Pulmonary artery endothelial cell (primary cell): ENCODE measurements at regions not wholly inside any gene's neighbourhood (a gene's known extent, or its start where the extent isn't known, plus 50 kb on each side); places are given as distances from the start of the nearest gene placed in this dataset.

Source experiments
- DNase-seq: peaks from one replicate; pipeline ENCODE4 v3.0.0-alpha.2; 2011; ENCODE audit warnings: low read depth, low spot score

DNA sequence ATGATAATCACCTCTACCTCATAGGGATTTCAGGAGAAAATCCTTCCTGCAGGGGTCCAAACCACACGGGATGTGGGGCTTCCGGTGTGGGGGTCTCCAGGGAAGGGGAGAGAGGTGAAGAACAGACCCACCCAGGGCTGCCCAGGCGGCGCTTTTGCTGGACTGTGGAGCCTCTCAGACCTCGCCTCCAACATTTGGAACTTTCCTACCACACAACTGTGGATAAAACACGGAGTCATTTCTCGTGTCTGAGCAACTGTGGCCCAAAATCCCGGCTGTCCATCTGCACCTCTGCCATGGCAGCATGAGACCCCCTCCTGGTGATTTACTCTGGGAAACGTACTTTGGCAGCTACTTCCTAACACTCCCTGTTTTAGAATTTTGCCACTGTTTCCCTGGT, 307.8 kb upstream of the IRX4 start:
- no peak for DNase-seq

DNA sequence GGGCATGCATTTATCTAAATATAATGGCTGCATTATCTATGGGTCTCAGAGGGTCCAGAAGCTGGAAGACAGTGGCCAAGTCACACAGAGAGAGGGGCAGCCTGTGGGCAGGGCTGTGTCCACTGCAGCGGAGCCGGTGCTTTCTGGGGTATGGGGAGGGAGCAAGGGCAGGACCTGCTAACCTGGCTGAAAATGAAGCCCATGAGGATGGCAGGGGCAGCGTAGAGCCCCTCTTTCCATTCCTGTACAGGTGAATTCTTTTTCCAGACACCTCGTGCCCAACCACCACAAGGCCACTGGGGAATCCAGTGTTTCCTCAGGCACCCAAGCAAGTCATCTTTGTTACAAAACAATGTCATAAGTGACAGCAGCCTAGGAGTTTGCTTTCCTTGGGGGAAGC, 305.9 kb upstream of the IRX4 start:
- DNase-seq: no peak

DNA sequence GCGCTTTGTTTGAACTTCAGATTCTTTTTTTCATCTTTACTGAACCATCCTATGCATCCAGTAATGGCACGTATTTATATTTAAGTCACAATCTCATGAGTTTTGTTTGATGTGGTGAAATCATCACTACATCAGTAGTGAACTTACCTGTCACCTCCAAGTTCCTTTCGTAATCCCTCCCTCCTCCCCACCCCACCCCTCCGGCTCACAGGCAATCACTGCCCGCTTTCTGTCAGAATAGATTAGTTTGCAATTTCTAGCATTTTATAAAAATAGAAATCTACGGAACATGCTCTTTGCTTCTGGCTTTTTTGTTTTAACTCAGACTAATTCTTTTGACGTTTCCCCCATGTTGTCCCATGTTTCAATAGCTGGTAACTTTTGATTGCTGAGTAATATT, 305.4 kb upstream of the IRX4 start:
- no peak for DNase-seq

DNA sequence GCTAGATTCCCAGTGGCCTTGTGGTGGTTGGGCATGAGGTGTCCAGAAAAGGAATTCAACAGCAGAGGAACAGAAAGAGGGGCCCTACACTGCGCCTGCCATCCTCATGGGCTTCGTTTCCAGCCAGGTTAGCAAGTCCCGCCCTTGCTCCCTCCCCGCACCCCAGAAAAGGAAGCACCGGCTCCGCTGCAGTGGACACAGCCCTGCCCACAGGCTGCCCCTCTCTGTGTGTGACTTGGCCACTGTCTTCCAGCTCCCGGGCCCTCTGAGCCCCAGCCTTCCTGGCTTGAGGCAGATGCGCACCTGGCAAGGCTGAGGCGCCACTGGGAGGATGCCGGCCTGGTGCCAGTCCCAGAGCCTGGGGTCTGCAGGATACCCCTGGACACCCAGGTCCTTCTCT, 305.0 kb upstream of the IRX4 start:
- no peak for DNase-seq

DNA sequence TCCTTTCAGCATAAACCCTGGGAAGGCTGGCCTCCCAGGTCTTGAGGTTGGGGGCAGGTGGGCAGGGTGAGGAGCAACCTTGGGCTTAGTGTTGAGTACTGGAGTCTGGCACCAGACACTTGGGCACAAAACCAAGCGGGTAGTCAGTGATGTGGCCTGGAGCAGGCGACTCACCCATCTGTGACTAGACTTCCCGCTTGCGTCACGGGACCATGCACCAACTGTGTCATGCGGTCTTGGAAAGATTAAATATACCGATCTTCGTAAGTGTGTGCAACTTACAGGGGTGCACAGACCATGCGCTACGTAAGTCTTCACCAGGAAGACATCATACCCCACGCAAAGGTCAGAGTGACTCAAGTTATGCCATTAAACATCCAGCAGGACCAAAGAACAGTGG, 304.4 kb upstream of the IRX4 start:
- no peak for DNase-seq

DNA sequence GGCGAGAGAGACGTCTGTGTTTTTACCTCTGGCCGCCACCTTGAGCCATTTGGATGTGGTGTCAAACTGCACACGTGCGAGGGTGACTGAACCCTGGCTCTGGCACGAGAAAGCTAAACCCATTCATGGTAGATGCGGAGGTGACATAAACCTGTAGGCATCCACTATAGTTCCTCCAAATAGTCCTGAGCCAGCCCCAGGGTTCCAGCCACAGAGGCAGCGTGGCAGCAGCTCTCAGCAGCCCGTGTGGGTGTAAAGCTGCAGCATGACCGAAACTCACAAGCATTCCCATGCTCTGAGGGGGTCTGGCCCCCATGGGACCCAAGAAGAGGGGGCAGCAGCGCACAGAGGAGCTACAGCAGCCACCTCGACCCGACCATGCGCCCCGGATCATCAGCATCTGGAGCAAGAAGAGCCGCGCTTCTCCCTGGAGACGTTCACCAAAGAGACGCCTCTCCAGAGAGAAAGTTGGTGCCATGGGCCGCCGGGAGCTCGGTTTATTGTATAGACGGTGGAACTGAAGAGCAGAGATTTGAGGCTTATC, 303.8 kb upstream of the IRX4 start:
- no peak for DNase-seq

DNA sequence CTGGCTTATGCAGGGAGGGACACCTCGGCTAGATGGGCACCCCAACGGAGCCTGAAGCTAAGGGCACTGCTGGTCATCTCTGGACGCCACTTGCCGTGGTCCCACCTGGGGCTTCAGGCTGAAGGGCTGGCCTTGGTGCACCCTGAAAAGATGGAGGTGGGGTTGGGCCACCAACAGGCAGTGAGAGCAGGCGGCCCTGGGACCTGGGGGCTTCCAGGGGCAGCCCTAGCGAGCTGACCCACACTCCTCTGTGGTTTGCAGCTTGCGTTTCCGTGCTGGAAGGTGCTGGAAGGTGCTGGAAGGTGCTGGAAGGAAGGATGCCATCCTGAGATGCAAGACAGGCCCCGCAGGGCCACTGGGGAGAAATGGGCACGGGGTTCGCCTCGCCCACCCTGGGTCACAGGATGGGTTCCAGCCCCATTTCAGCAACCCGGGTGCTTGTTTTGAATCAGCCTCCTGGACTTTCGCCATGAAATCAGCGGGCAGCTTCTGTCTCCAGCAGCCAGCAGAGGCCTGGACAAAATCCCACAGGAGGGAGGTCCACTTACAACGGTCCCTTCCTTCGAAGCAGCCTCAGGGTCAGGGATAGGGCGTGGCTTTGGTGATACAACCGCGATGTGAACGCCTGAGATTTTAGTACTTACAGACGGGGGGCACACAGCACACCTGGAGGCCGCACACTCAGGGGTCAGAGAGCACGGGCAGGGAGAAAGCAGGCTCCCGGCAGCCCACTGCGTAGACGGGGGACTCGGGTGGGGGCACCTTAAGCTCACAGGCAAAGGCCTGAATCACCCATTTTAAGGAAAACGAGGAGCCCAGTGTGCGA, 303.1 kb upstream of the IRX4 start:
- DNase-seq: no peak

DNA sequence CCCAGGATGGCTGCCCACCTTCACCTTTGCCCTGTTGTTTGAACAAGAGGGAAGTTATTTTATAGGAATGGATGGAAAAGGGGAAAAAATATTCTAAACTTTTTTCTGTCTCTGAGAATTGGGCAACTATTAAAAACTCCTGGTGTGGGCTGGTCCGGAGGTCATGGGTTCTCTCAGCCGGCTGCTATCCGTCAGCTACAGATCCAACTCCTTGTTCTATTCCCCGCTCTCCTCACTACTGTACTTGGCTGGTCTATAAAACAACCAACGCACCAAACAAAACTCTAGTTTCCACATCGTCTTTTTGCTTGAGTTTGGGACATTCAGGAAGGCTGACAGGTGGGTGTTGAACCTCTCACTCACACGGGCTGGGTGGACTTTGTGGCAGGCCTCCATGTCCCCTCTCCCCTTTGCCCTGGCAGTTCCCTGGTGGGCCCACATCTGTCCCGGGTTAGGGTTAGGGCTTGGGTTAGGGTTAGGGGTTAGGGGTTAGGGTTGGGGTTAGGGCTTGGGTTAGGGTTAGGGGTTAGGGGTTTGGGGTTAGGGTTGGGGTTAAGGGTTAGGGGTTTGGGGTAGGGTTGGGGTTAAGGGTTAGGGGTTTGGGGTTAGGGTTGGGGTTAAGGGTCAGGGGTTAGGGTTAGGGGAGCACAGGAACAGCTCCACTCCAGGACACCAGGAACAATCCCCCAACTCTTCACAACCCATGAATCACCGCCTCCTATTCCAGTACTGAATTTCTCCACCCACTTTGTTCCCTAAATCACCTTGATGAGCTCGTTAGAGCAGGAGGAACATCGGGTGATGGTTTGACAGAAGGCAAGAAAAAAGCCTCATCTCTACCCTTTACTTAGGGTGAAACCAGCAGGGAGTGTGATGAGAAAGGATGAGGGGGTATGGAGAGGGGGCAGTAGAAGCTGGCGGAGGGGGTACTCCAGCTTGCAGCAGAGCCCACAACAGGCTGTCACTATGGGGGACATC, 302.1 kb upstream of the IRX4 start:
- DNase-seq: no peak

DNA sequence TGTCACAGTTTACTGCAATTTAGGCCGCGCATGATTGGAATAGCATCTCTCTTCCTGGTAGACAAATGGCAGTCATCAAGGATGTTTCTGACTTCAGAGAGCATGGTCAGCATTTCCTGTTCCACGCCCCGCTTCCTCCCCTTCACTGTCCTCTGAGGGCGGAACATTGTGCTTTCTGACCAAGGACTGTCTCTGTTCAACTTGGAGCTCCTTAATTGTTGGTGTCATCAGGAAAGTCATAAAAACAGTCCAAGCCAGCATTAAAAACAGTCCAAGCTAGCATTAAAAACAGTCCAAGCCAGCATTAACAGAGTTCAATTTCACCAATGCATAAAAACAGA, 301.3 kb upstream of the IRX4 start:
- no peak for DNase-seq

DNA sequence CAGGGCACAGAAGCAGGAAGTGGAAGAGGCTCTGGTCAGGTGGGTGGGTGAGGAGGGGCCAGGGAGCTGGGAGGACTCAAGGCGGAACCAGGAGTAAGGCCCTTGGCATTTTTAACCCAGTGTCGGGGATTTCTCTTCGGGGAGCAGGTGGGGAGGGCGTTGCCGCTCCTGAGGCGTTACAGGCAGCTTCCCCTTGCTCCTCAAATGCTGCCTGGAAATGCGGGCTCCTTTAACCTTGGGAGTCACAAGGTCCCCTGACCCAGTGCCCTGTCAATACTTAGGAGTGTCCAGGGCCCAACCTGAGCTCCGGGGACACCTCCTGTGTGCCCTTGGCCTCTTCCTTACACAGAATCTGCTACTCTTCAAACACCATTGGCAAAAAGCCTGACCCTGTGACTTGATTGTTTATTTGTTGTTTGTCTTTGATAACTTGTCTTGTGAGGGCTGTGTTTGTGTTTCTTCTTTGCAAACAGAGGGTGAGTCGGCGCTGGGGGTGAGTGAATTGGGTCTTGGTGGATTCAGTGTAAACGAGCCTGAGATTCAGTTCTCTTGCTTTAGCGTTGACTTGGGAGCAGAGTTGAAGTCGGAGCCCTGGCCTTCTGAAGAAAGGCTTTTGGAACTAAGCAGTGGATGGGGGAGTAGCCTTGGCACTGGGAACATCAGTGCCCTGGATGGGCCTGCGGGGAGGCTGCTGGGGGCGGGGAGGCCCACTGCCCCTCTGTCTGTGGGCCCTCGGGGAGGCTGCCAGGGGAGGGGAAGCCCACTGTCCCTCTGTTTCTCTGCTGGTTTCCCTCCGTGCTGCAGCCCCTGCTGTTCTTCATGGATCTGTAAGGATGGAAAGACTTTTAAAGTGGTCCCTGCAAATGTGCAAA, 300.7 kb upstream of the IRX4 start:
- no peak for DNase-seq

DNA sequence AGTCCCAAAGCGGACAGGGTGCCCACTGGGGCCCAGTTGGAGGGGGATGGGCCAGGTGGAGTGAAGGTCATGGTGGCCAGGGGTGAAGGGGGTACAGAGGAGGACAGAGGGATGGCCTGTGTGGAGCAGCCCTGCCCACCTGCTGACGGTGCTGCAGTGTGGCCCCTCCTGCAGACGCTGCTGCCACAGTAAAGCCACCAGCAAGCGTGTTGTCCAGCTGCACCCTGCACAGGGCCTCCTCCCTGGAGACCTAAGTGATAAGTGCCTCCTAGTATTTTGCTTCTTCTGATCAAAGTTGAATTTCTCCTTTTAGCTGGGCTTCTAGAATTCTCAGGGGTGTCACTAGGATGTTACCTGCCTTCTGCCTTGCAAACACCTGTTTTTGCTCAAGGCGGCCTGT, 299.3 kb upstream of the IRX4 start:
- DNase-seq: no peak

DNA sequence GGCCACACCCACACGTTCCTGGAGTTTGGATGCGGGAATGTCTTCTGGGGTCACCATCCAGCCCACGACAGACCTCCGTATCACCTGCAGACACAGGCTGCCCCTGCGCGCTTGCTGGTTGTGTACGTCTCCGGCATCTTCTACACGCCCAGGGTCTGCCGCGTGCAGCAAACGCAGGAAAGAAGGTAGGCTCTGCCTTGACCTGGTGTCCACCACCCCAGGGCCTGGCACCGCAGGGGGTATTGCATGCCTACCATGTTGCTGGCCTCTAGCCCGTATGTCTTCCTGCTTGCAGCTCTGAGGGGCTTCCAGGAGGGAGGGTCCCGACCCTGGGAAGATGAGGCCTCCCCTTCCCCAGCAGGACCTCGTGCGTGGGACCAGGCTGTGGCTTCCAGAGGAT, 298.8 kb upstream of the IRX4 start:
- no peak for DNase-seq

DNA sequence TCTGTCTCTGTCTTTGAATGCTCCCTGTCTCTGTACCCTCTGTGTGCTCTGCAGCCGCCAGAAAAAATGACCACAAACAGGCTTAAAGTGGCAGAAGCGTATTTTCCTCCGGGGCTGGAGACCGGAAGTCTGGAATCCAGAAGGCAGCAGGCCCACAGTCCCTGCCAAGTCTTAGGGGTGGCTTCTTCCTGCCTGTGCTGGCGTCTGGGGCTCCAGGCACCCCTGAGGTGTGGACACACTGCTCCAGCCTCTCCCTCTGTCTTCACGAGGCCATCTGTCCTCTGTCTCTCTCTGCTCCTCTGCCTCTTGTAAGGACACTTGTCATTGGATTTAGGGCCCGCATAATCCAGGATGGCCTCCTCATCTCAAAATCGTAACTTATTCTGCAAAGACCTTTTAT, 298.4 kb upstream of the IRX4 start:
- DNase-seq: no peak

DNA sequence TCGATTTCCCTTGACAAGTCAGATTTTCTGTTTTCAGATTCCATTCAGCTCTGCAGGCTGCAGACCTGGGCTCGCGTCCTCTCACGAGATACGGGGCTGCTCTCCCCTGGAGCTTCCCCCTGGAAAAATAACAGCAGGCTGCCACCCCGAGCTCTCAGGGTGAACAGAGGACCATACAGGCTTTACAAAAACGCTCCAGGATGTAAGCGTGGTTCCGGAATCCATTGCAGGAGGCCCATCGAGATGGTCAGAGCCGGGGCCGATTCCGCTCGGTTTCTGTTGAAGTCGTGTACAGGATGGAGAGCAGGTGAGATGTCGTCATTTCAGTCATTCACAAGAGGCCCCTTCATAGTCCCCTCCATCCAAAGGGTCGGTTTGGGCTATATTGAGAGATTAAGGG, 297.7 kb upstream of the IRX4 start:
- no peak for DNase-seq

DNA sequence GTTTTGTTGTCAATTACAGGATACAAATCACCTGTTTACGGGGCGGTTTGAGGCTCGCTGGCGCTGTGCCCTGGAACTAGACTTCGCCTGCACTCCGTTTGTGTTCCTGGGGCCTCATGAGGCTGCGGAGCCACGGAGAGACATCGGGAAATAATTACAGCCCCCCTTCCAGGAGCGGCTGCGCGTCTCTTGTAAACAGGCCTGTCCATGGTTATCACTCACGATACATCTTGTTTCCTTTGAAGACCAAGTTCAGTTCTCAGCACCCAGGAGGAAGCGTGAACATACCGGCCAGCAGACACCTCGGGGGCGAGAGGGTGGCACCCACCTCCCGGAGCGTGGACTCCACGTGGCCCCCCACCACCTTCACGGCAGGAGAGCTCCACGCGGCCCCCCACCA, 297.1 kb upstream of the IRX4 start:
- no peak for DNase-seq

DNA sequence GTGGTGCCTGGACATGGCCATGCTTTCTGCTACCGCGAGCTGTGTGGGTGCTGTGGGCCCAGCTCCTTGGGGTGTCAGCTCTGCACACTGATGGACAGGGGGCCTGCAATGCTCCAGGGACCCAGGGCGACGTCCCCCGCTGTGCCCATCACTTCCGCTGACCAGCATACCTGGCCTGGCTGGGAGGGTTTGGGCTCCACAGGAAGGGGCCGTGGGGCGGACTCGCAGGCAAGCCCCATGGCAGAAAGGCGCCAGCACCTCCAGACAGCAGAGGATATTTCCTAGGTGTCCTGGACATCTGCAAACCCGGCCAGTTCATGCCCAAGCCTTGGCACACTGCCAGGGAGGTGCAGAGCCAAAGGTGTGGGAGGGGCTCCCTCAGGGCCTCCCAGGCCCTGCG, 295.8 kb upstream of the IRX4 start:
- DNase-seq: no peak

DNA sequence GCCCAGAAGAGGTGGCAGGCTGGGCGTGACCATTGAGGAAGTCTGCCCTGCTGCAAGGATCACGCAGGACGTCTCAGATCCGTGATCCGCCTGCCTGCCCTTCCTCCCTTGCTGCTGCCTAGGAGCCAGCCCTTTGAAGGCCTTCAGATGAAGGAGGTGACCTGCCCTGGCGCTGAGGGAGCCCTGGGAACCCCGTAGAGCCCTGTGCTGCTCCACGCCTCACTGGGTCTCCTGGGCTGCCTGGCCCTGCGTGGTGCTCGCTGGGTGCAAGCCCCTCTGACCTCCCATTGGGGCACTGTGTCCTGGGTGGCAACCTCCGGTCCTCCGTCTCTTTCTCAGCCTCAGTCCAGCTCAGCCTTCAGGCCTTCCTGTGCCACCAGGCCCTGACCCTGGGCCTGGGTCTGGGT, 295.3 kb upstream of the IRX4 start:
- DNase-seq: no peak

DNA sequence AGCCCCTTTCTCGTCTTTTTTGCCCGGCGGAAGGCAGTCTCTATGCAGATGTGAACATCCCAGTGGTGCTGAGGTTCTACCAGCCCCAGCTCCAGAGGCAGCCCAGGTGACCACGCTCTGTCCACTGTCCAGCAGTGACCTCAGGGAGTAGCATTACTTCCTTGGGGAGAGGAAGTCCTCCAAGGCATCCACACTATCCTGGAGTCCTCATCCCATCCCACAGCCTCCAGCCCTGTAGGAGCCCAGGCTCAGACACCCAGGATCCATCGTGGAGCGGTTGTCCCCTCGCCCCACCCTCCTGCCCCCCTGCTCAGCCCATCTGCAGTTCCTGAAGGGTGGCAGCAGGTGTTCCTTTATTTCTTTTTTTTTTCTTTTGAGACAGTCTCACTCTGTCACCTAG, 294.5 kb upstream of the IRX4 start:
- DNase-seq: no peak

DNA sequence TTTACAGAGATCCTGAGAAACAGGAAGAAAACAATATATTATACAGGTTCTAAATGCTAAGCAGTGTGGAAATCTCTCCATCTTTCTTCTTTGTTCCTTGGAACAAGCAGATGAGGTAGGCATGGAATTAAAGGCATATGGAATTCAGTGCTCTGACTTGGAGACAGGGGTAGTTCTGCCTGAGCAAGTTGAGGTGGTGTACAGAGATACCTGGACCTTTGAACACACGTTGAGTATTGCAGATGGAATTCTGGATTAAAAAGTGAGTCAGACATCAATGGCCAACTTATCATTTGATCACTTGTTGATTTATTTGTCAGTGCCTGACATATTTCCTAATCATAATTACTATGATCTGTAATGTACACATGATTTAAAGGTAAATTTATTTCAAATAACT, 293.9 kb upstream of the IRX4 start:
- DNase-seq: no peak

DNA sequence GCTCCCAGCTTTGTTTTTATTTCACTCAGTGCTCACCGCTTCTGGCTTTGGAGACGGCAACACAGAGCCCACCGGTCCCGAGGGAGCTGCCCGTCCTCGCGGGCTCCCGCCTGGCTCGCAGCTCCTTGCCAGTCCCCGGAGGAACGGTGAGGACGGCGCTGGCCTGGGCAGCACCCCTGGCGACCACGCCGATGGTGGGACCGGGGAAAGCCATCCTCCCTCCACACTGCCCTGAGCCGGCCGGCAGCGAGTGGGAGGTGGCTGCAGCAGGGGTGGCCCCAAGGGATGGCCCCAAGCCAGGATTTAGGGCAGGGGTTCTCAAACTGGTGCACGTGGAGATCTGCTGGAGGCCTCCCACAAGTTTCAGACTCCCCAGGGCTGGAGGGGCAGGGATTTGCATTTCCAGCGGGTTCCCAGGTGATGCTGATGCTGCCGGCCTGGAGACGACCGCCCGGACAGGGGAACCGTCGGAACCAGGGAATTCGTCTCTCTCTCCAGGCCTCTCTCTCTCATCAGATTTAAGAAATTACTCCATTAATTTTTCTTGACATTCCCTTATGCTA, 293.2 kb upstream of the IRX4 start:
- DNase-seq: no peak

DNA sequence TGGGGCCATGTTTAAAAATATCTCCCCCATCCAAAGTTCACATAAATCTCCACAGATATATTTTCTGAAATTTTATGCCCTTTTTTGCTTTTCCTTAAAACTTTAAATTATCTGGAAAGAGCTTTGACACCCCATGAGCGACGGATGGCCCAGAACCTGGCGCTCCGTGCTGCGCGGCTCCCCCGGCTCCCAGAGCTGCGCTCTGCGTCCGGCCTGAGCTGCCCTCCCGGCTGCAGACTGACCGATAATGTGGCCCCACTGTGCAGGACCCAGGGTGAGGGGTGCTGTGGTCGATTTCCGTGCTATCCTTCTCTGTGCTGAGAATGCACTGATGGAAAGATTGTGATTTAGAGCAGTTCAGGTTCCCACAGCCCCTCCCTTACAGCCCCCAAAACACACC, 292.3 kb upstream of the IRX4 start:
- DNase-seq: no peak
